ENCODE measurements at regions not wholly inside any gene's neighbourhood (a gene's known extent, or its start where the extent isn't known, plus 50 kb on each side); places are given as distances from the start of the nearest gene placed in this dataset.

DNA sequence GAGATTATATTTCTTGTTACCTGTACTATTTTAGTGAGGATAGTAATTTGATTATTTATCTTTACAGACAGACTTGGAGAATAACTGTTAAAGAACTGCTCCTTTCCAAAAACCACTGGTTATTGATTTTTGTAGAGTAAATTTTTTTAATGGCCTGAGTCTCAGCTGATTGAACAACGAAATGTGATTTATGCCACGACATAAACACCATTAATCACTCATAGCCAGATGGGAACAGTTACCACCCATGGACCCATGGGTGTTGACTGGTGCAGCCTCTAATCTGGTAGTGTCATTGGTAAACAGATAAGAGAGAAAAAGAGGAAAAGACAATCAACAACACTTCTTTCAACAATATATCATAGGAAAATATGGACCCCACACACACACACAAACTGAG, 101.4 kb upstream of the BEND6 start:
- Histone ChIP-seq H3K4me3 (no peak overlapping the region), H3K36me3 (no peaks in the 10 kb centered on the region), H3K4me1 (no peaks in the 10 kb centered on the region), H3K9me3 (no peaks in the 10 kb centered on the region), H3K9ac (ENCODE audit: low read depth in 2 of 2, low read length in 2 of 2) (no peak overlapping the region), H3K27me3 (no peaks in the 10 kb centered on the region), H3K27ac (no peak overlapping the region)
- intact Hi-C loops (cut with DNase I), result loop anchor here (5.0 kb wide), 2 partner anchors 91 to 216 kb away; no protein-coding TSS in a partner anchor
- TF ChIP-seq, protein P1, sequence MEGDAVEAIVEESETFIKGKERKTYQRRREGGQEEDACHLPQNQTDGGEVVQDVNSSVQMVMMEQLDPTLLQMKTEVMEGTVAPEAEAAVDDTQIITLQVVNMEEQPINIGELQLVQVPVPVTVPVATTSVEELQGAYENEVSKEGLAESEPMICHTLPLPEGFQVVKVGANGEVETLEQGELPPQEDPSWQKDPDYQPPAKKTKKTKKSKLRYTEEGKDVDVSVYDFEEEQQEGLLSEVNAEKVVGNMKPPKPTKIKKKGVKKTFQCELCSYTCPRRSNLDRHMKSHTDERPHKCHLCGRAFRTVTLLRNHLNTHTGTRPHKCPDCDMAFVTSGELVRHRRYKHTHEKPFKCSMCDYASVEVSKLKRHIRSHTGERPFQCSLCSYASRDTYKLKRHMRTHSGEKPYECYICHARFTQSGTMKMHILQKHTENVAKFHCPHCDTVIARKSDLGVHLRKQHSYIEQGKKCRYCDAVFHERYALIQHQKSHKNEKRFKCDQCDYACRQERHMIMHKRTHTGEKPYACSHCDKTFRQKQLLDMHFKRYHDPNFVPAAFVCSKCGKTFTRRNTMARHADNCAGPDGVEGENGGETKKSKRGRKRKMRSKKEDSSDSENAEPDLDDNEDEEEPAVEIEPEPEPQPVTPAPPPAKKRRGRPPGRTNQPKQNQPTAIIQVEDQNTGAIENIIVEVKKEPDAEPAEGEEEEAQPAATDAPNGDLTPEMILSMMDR (IDR thresholded peaks at IDR 0.05), result no peak
- no peak for DNase-seq

DNA sequence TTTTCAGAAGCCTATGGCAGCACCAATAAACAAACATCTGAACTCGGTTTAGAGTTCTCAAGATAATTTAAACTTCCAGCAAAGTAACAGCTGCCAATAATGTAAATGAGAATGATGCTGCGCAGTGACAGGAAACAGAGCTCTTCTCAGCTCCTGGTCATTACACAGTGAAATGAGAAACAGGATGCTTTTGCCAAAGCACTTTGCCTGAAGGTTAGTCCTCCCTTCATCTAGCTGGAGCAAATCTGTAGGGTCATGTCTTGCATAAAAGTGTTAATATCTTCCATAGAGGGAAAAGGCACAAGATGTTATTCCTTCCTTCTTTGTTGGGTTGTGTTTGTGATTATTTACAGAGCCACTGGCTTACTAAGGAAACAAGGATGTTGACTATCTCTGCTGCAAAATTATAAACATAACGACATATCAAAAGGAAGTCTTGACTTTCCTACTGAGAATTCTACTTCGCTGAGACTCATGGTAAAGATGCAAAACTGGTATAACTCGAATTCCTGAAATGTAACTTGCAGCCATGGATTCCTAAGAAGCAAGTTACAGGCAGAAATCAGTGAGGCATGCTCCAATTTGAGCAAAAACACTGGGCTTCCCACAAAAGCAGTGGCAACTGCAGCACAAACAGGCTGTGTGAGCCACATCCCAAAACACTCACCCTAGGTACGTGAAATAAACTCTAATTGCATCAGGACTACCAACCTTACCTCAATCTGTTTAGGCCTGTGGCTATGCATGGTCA, 102.5 kb upstream of the BEND6 start:
- no peak overlapping the region for H3K4me3 ChIP-seq
- H3K36me3 ChIP-seq, result no peaks in the 10 kb centered on the region
- DNase-seq, result no peak
- H3K9ac ChIP-seq (ENCODE audit: low read depth in 2 of 2, low read length in 2 of 2), result no peak overlapping the region
- intact Hi-C loops (cut with DNase I), result loop anchor here (5.0 kb wide), 2 partner anchors 90 to 215 kb away; no protein-coding TSS in a partner anchor
- H3K27me3 ChIP-seq, result no peaks in the 10 kb centered on the region
- TF ChIP-seq, protein P1 (IDR thresholded peaks at IDR 0.05), result no peak
- no peaks in the 10 kb centered on the region for H3K9me3 ChIP-seq
- H3K27ac ChIP-seq, result no peak overlapping the region
- H3K4me1 ChIP-seq, result no peaks in the 10 kb centered on the region

DNA sequence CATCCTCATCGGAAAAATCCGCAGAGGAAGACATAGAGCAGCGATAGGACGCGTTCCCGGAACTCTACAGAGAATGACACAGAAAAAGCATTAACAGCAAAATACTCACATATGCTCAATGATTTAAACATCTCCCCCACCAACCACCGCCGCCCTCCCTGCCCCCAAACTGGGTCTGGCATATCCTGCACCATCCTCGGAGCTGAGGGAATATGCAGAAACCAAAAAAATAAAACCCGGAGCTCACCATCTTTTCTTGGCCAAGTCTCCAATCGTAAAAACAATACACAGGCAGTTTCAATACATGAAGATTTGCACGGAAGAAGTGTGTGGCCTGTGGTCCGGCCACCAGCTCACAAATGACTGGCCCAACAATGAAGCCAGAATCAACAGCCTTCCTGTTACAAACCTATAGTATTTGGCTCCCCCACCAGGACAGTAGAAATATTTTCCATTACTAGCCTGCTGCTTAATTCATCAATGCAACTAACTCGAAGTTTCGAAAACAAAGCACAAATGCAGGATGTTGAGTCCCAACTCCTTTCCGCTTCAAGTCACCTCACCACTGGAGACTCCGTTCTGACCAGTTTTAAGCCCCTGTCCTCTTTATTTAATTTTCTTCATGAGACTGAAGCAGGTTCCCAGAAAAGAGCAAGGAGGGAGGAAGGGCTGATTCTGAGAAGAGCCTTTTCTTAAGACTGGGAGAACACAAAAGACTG, 103.2 kb upstream of the BEND6 start:
- H3K9ac ChIP-seq (ENCODE audit: low read depth in 2 of 2, low read length in 2 of 2), result peak overlapping the region in 1 of 2 donors; percentile 38
- intact Hi-C loops (cut with DNase I), result loop anchor here (2.0 to 5.0 kb wide), 3 partner anchors 89 to 214 kb away; no protein-coding TSS in a partner anchor
- DNase-seq, result no peak

DNA sequence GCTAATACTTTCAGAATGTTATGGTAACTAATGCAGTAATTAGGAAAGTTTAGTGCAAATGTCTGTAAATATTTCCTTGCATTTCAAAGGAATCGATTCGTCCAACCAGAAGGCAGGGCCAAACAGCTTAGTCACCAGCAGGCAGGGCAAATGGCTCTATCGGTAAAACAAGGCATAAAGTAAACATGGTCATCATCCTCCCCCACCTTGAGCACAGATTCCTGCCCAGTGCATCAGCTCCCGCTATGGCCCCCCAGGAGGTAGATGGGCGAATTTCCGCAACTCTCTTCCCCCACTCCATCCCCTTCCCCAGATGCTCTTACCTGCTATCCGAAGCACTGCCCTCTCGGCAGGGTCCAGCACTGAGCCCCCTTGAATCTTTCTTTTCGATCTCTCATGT, 103.8 kb upstream of the BEND6 start:
- Histone ChIP-seq H3K27me3 (no peaks in the 10 kb centered on the region), H3K9me3 (no peaks in the 10 kb centered on the region), H3K4me1 (no peaks in the 10 kb centered on the region), H3K36me3 (no peaks in the 10 kb centered on the region), H3K27ac (no peak overlapping the region), H3K9ac (ENCODE audit: low read depth in 2 of 2, low read length in 2 of 2) (peak overlapping the region in 1 of 2 donors; percentile 38), H3K4me3 (peak overlapping the region; percentile 19)
- no peak for DNase-seq
- TF ChIP-seq, protein P1 (IDR thresholded peaks at IDR 0.05), result no peak
- intact Hi-C loops (cut with DNase I), result loop anchor here (2.0 to 5.0 kb wide), 3 partner anchors 89 to 214 kb away; no protein-coding TSS in a partner anchor

More for the DNA sequence above, 103.2 kb upstream of the BEND6 start:
- H3K27ac ChIP-seq, result no peak overlapping the region
- H3K4me3 ChIP-seq, result peak overlapping the region; percentile 19
- H3K36me3 ChIP-seq, result no peaks in the 10 kb centered on the region
- no peaks in the 10 kb centered on the region for H3K9me3 ChIP-seq
- no peaks in the 10 kb centered on the region for H3K4me1 ChIP-seq
- TF ChIP-seq, protein P1 (IDR thresholded peaks at IDR 0.05), result no peak
- H3K27me3 ChIP-seq, result no peaks in the 10 kb centered on the region

DNA sequence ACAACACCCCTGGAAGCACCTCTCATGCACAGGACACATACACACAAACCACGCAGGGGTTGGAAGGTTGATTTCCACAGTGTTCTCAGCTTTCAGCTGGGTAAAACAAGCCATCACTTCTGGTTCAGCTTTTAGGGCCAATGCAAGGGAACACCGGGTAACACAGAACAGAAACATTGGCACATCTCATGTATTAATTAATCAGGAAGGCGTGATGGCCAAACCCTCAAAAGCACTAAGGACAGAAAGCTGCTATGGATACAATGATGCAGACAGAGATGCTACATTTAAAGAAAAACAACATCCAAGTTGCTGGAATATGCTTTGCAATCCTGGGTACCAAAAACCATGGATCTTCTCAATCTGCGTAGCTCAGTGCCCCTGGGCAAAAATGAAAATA, 104.3 kb upstream of the BEND6 start:
- Histone ChIP-seq H3K9ac (ENCODE audit: low read depth in 2 of 2, low read length in 2 of 2) (no peak overlapping the region), H3K9me3 (no peaks in the 10 kb centered on the region), H3K27ac (no peak overlapping the region), H3K4me3 (no peak overlapping the region), H3K27me3 (no peaks in the 10 kb centered on the region), H3K4me1 (no peaks in the 10 kb centered on the region), H3K36me3 (no peaks in the 10 kb centered on the region)
- intact Hi-C loops (cut with DNase I), result loop anchor here (2.0 to 5.0 kb wide), 3 partner anchors 88 to 213 kb away; no protein-coding TSS in a partner anchor
- TF ChIP-seq, protein P1 (IDR thresholded peaks at IDR 0.05), result no peak
- no peak for DNase-seq
